ENCODE measurements at regions not wholly inside any gene's neighbourhood (a gene's known extent, or its start where the extent isn't known, plus 50 kb on each side); places are given as distances from the start of the nearest gene placed in this dataset.

DNA sequence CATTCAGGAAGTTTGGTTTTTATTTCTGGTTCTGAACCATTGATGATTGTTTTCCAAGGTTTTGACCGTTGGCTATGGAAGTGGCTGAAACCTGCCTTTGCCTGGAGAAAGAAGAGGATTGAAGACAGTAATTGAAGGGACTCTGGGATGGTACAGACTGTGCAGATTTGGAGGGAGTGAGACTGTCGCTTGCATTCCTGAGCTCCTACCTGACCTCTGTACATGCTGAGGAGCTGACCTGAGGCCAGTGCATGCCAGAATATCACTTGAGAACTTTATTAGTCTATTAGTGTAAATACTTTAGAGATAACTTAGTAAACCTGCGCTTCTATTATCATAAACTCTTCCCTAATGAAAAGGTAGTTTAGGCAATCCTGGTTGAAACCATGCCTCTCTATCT, 276.4 kb downstream of the IRS2 start:
- TF ChIP-seq, protein P1, sequence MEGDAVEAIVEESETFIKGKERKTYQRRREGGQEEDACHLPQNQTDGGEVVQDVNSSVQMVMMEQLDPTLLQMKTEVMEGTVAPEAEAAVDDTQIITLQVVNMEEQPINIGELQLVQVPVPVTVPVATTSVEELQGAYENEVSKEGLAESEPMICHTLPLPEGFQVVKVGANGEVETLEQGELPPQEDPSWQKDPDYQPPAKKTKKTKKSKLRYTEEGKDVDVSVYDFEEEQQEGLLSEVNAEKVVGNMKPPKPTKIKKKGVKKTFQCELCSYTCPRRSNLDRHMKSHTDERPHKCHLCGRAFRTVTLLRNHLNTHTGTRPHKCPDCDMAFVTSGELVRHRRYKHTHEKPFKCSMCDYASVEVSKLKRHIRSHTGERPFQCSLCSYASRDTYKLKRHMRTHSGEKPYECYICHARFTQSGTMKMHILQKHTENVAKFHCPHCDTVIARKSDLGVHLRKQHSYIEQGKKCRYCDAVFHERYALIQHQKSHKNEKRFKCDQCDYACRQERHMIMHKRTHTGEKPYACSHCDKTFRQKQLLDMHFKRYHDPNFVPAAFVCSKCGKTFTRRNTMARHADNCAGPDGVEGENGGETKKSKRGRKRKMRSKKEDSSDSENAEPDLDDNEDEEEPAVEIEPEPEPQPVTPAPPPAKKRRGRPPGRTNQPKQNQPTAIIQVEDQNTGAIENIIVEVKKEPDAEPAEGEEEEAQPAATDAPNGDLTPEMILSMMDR (IDR thresholded peaks at IDR 0.05), result no peak
- ATAC-seq (ENCODE audit: low FRiP score) (no peak), DNase-seq (ENCODE audit: low spot score) (no peak)

DNA sequence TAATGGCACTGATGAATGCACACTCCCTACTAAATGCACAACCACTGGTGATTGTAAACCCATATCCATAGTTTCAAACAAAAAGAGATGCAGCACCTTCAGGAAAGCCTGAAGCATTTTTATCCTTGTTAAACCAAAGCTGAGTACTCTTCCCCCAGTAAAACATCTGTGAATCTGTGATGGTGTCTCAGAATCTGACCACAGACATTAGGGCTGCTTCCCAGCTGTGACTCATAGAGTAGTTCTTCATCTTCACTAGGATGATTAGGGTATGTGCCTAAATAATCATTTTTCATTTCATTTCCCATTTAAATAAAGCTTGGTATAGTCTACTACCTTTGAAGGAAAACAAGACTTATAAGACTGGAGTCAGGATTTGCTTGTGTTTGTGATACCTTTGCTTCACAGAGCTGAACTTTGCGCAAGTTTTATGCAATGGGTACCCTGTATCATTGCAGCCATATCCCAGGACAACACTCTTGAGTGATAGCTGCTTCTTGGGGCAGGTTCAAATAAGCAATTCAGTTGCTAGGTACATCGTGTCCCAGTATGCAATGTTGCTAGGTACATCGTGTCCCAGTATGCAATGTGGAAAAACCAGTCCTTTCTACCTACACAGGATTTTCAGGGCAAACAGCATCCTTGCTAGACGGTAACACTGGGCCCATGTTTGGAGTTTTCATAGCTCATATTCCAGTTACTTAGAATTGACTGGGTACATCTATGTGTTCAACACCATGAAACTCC, 277.1 kb downstream of the IRS2 start:
- DNase-seq (ENCODE audit: low spot score), result no peak
- no peak for ATAC-seq (ENCODE audit: low FRiP score)
- TF ChIP-seq, protein P1 (IDR thresholded peaks at IDR 0.05), result no peak

DNA sequence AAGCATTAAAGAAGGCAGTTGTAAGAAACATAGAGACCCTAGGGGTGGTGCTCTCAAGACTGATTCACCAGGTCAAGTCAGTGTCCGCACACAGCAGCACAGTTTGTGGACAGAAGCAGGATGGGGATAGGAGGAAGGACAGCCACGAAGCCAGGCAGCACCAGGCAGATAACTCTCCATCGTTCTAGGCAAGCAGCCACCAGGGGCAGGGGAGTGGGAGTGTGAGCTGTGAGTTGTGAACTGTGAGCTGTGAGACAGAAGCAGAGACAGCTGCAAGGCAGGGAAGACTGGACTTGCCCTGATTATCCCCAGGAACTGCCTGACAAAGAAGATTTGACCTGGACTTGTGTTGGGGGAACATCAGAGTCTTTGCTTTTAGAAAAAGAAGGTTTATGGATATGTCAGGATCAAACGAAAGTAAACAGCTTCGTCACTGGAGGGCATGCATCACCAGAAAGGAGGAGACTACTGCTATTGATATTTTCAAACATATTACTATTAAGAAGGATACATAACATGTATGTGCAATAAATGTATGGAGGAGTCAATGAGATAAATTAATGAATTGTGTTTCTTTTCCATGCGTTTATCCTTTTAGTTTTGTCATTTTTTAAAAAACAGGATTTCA, 286.1 kb downstream of the IRS2 start:
- ATAC-seq (ENCODE audit: low FRiP score), result no peak
- TF ChIP-seq, protein P1 (IDR thresholded peaks at IDR 0.05), result no peak
- DNase-seq (ENCODE audit: low spot score), result no peak

DNA sequence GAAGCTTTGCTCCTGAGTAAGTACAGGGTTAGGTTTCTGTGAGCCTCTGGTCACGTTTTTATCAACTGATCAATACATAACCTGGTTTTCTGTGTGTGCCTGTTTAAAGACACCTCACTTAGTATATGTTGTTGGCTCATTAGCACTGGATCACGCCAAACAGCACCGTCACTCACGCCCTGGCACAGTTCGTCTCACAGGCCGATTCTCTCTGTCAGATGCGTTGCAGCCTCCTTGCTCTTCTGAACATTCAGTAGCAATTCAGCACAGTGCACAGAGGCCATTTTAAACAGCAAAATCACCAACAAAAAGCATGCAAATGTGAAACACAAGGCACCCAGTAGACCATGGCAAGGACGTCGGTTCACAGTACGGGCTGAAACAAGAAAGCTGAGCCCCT, 288.5 kb downstream of the IRS2 start:
- ATAC-seq (ENCODE audit: low FRiP score) (no peak), DNase-seq (ENCODE audit: low spot score) (no peak)
- TF ChIP-seq, protein P1 (IDR thresholded peaks at IDR 0.05), result no peak

DNA sequence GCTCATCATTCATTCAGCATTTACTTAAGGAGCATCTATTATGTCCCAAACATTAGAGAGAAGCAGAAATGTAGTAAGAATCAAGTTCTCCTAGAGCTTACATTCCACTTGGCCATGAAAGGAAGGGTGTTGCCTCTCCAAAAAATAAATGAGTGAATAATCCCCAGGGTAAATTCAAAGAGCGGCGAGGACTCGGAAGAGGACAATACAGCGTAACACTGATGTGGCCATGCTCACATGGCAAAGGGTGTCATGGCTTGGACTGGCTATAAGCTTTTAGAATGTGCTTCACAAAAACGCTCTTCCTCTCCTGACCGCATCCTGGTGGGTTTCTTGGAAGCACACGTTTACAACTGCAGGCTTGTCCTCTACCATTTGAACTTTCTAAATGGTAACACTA, 290.2 kb downstream of the IRS2 start:
- no peak for DNase-seq (ENCODE audit: low spot score)
- ATAC-seq (ENCODE audit: low FRiP score), result no peak
- TF ChIP-seq, protein P1 (IDR thresholded peaks at IDR 0.05), result no peak

DNA sequence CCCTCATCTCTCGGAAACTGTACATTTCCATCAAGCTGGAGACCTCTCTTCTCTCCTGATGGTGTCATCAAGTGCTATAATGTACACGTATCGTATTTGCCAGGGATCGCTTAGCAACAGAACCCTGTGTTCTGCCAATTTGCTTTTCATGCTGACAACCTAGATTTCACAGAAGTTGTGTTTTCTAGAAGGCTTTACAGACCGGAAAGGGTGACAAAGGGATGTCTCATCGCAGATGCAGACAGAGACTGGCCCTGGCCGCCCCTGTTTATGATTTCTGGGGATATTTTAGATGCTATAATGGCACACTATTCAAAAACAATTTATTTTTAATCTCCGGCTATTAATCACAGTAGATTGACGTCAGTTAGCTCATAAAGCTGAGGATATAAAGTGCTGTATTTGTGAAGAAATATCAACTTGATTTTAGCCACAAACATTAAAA, 291.4 kb downstream of the IRS2 start:
- TF ChIP-seq, protein P1 (IDR thresholded peaks at IDR 0.05), result no peak
- ATAC-seq (ENCODE audit: low FRiP score), result peak; percentile 28
- DNase-seq (ENCODE audit: low spot score), result no peak
